ENCODE measurements at regions not wholly inside any gene's neighbourhood (a gene's known extent, or its start where the extent isn't known, plus 50 kb on each side); places are given as distances from the start of the nearest gene placed in this dataset.

DNA sequence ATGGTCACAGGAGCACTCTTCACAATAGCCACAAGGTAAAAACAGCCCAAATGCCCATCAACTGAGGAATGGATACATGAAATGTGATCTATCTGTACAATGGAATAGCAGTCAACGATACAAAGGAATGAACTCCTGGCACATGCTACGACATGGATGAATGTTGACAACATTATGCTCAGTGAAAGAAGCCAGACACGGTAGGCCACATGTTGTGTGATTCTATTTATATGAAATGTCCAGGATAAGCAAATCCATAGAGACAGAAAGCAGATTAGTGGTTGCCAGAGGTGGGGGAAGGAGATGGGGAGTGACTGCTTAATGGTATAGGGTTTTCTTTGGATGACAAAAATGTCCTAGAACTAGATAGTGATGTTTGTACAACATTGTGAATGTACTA is 58.7 kb upstream of the GPM6B start:
- WGBS, 4 donors, result 70 to 80% (median 75%) methylated on average over 3 of the region's 3 CpGs

DNA sequence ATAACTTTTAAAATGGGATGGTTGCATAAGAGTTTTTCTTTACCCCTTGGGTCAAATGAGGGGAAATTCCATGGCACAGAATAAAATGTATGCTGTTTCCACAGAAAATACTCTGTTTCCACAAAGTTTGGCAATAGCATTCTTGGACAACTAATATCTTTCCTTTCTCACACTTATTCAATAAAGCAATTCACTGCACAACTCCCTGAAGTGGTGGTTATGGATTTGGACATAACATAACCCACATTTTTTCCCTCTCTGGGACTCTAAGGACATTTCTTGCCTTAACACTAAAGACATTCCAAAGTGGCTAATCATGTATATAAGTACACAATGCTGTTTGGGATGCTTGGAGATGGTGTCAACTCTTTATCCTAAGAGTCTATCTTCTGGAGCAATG is 51.7 kb upstream of the GPM6B start:
- H3K27me3 ChIP-seq, result peaks cover 23% of the 10 kb centered on the region
- no peak overlapping the region for H3K4me3 ChIP-seq
- no peaks in the 10 kb centered on the region for H3K4me1 ChIP-seq (replicated peaks in 1 of 2)
- no peak for DNase-seq
- no peaks in the 10 kb centered on the region for H3K36me3 ChIP-seq (replicated peaks in 1 of 2)
- TF ChIP-seq POLR2A (IDR thresholded peaks at IDR 0.05) (no peak), CTCF (IDR thresholded peaks at IDR 0.05) (no peak)
- no peak overlapping the region for H3K27ac ChIP-seq
- H3K9me3 ChIP-seq (replicated peaks in 1 of 3), result no peaks in the 10 kb centered on the region
- intact Hi-C loops (cut with DNase I), result no loop called here

More for the DNA sequence above, 58.7 kb upstream of the GPM6B start:
- no peak for DNase-seq
- H3K4me1 ChIP-seq (replicated peaks in 1 of 2), result no peaks in the 10 kb centered on the region
- TF ChIP-seq POLR2A (IDR thresholded peaks at IDR 0.05), result no peak
- TF ChIP-seq CTCF (IDR thresholded peaks at IDR 0.05), result no peak
- H3K27me3 ChIP-seq, result peaks cover 26% of the 10 kb centered on the region
- H3K36me3 ChIP-seq (replicated peaks in 1 of 2), result no peaks in the 10 kb centered on the region
- intact Hi-C loops (cut with DNase I), result no loop called here
- H3K9me3 ChIP-seq (replicated peaks in 1 of 3), result no peaks in the 10 kb centered on the region
- no peak overlapping the region for H3K4me3 ChIP-seq
- H3K27ac ChIP-seq, result no peak overlapping the region
